ENCODE measurements at regions not wholly inside any gene's neighbourhood (a gene's known extent, or its start where the extent isn't known, plus 50 kb on each side); places are given as distances from the start of the nearest gene placed in this dataset.

GRCh38 chr2:120611016-120611415 is 124.7 kb upstream of the GLI2 start:
- Histone ChIP-seq H2AFZ (ENCODE audit: low read length) (no peak overlapping the region), H3K36me3 (ENCODE audit: control insufficient read depth, insufficient read depth, low read length) (no peaks in the 10 kb centered on the region), H3K4me2 (ENCODE audit: extremely low read depth, insufficient read depth, low read length) (no peak overlapping the region), H3K4me1 (ENCODE audit: control insufficient read depth, extremely low read depth, insufficient read depth, low read length) (peaks cover 4% of the 10 kb centered on the region), H3K9me3 (ENCODE audit: control insufficient read depth, insufficient read depth, low read depth, low read length) (no peaks in the 10 kb centered on the region), H3K27ac (ENCODE audit: insufficient read depth, low read length) (no peak overlapping the region), H3K79me2 (ENCODE audit: control insufficient read depth, insufficient read depth, low read length) (no peaks in the 10 kb centered on the region), H3K27me3 (ENCODE audit: control insufficient read depth, insufficient read depth, low read length) (peaks cover 5% of the 10 kb centered on the region), H3K4me3 (replicated peaks in 1 of 4; ENCODE audit: control extremely low read depth in 1 of 4, insufficient read depth in 1 of 4, low read depth in 3 of 4, low read length in 4 of 4) (no peak overlapping the region), H3K9ac (ENCODE audit: insufficient read depth, low read length) (no peak overlapping the region), H4K20me1 (ENCODE audit: control insufficient read depth, extremely low read depth, insufficient read depth, low read length) (no peaks in the 10 kb centered on the region)
- no peak for DNase-seq (ENCODE audit: low read depth in 2 of 2)
- no peak for TF ChIP-seq CTCF (conservative IDR thresholded peaks at IDR 0.05 in 1 of 2, IDR thresholded peaks at IDR 0.05 in 1 of 2; ENCODE audit: low read depth in 1 of 2, low read length in 2 of 2)
- TF ChIP-seq EZH2 (IDR thresholded peaks at IDR 0.05; ENCODE audit: low read length, missing control alignments), result no peak

- Histone ChIP-seq H3K79me2 (ENCODE audit: control insufficient read depth, insufficient read depth, low read length) (no peaks in the 10 kb centered on the region), H3K27me3 (ENCODE audit: control insufficient read depth, insufficient read depth, low read length) (peaks cover 5% of the 10 kb centered on the region), H3K36me3 (ENCODE audit: control insufficient read depth, insufficient read depth, low read length) (no peaks in the 10 kb centered on the region), H3K9me3 (ENCODE audit: control insufficient read depth, insufficient read depth, low read depth, low read length) (no peaks in the 10 kb centered on the region), H3K4me2 (ENCODE audit: extremely low read depth, insufficient read depth, low read length) (no peak overlapping the region), H3K4me1 (ENCODE audit: control insufficient read depth, extremely low read depth, insufficient read depth, low read length) (peaks cover 4% of the 10 kb centered on the region), H2AFZ (ENCODE audit: low read length) (no peak overlapping the region), H3K4me3 (replicated peaks in 1 of 4; ENCODE audit: control extremely low read depth in 1 of 4, insufficient read depth in 1 of 4, low read depth in 3 of 4, low read length in 4 of 4) (no peak overlapping the region), H3K9ac (ENCODE audit: insufficient read depth, low read length) (no peak overlapping the region), H4K20me1 (ENCODE audit: control insufficient read depth, extremely low read depth, insufficient read depth, low read length) (no peaks in the 10 kb centered on the region), H3K27ac (ENCODE audit: insufficient read depth, low read length) (no peak overlapping the region)
- no peak for DNase-seq (ENCODE audit: low read depth in 2 of 2)
- TF ChIP-seq CTCF (conservative IDR thresholded peaks at IDR 0.05 in 1 of 2, IDR thresholded peaks at IDR 0.05 in 1 of 2; ENCODE audit: low read depth in 1 of 2, low read length in 2 of 2), result no peak
- TF ChIP-seq EZH2 (IDR thresholded peaks at IDR 0.05; ENCODE audit: low read length, missing control alignments), result no peak
These were observed 123.7 kb upstream of the GLI2 start for GRCh38 chr2:120611961-120612360.

GRCh38 chr2:120612471-120612870 is 123.2 kb upstream of the GLI2 start:
- H3K27ac ChIP-seq (ENCODE audit: insufficient read depth, low read length), result no peak overlapping the region
- DNase-seq (ENCODE audit: low read depth in 2 of 2), result no peak
- H3K9me3 ChIP-seq (ENCODE audit: control insufficient read depth, insufficient read depth, low read depth, low read length), result no peaks in the 10 kb centered on the region
- peaks cover 4% of the 10 kb centered on the region for H3K27me3 ChIP-seq (ENCODE audit: control insufficient read depth, insufficient read depth, low read length)
- no peaks in the 10 kb centered on the region for H3K36me3 ChIP-seq (ENCODE audit: control insufficient read depth, insufficient read depth, low read length)
- no peak overlapping the region for H2AFZ ChIP-seq (ENCODE audit: low read length)
- no peaks in the 10 kb centered on the region for H3K79me2 ChIP-seq (ENCODE audit: control insufficient read depth, insufficient read depth, low read length)
- H3K4me2 ChIP-seq (ENCODE audit: extremely low read depth, insufficient read depth, low read length), result no peak overlapping the region
- TF ChIP-seq CTCF (conservative IDR thresholded peaks at IDR 0.05 in 1 of 2, IDR thresholded peaks at IDR 0.05 in 1 of 2; ENCODE audit: low read depth in 1 of 2, low read length in 2 of 2) (no peak), EZH2 (IDR thresholded peaks at IDR 0.05; ENCODE audit: low read length, missing control alignments) (no peak)
- H4K20me1 ChIP-seq (ENCODE audit: control insufficient read depth, extremely low read depth, insufficient read depth, low read length), result no peaks in the 10 kb centered on the region
- no peak overlapping the region for H3K9ac ChIP-seq (ENCODE audit: insufficient read depth, low read length)
- peaks cover 4% of the 10 kb centered on the region for H3K4me1 ChIP-seq (ENCODE audit: control insufficient read depth, extremely low read depth, insufficient read depth, low read length)
- H3K4me3 ChIP-seq (replicated peaks in 1 of 4; ENCODE audit: control extremely low read depth in 1 of 4, insufficient read depth in 1 of 4, low read depth in 3 of 4, low read length in 4 of 4), result no peak overlapping the region
